Stimulated activated CD8-positive, alpha-beta memory T cell treated with anti-CD3 and anti-CD28 coated beads, Interleukin-4, amount 100 ng/mL, for 4 hours (primary cell): ENCODE measurements at regions not wholly inside any gene's neighbourhood (a gene's known extent, or its start where the extent isn't known, plus 50 kb on each side); places are given as distances from the start of the nearest gene placed in this dataset.
"Not testable (repeated sequence)": the region's sequence is repeated elsewhere in the genome, so short reads cannot be mapped to it uniquely, and the experiment has no call there.

Experiments
- DNase-seq, 2 donors: peaks; one replicate each; pipeline ENCODE4 v3.0.0-alpha.2; 2020; ENCODE audit warnings: low read depth in 2 of 2, low spot score in 1 of 2

DNA sequence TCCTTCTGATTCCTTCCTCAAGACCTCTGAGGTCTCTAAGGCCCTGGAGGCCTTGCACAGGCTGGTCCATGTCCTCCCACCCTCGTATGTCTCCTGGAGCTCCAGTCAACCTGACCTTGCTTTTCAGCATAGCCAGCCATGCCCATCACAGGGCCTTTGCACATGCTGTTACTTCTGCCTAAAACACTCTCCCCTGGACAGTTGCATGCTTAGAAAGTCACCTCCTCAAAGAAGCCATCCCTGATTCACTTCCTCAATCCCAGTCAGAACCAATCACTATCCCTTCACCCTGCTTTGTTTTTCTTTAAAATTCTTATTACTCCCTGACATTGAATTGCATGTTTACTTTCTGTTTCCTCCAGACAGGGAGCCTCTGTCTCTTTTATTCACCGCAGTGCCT is 322.1 kb upstream of the CCL2 start:
- no peak for DNase-seq

DNA sequence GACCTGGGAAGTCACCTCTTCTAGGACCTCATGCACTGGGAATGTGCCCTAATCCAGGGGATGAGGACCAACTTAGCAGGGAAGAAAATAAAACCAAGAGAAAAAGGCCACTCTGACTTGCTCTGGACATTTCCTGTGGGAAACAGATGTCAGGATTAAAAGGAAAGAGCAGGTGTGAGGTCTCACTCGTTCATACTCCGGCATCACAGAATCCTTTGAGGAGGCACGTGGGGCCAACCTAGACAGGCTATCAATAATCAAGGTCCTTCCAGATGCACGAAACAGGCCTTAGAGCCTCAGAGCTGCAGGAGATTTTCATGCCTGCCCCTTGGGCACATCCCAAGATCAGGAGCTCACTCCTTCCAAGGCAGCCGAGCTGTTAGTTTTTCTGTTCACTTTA is 321.5 kb upstream of the CCL2 start:
- no peak for DNase-seq

DNA sequence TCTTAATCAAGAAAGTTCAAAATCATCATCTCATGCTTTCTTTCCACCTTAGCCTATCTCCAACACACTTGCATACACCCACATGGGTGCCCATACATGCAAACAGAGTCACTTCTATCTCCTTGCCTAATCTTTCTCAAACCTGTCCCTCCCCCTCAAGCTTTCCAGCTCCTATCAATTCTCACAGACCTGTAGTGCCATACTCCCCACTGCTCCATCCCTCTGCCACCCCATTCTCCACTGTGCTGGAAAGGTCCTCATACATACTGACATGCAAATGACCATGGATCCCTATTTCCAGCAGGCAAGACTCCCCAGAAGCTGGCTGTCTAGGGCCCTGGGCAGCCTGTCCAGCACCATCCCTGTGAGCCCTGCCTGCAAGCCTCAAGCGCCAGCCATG is 320.4 kb upstream of the CCL2 start:
- no peak for DNase-seq

DNA sequence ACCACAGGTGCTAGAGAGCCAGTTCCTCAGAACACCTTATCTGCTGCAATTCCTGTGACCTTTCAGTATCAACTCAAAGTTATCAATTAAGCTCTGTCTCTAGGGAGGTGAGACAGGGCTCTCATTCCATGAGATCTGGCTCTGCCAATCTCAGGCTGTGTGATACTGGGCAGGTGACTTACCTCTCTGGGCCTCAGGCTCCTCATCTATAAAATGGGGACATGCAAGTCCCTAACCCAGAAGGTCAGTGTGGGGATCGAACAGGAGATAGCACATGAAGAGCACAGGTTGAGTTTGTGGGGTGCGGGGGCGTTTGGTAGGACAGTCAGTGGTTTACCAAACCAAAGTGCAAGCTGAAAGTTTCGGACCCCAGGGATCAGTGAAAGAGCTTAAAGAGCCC is 319.3 kb upstream of the CCL2 start:
- no peak for DNase-seq

DNA sequence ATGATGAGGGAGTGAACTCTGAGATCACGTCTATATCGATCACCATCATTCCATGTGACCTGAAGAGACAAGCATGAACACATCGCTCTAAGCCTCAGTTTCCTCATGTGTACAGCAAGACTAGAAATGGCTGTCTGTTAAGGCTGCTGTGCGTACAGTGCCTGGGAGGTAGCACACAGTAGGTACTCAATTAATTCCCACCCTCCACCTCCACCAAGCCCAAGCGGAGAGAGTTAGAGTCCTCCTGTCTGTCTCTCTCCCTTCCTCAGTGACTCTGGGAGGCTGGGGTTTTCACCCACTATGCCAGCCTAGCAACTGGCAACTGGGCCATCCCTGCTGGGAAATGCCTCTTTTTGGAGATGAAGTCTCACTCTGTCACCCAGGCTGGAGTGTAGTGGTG is 318.3 kb upstream of the CCL2 start:
- no peak for DNase-seq

DNA sequence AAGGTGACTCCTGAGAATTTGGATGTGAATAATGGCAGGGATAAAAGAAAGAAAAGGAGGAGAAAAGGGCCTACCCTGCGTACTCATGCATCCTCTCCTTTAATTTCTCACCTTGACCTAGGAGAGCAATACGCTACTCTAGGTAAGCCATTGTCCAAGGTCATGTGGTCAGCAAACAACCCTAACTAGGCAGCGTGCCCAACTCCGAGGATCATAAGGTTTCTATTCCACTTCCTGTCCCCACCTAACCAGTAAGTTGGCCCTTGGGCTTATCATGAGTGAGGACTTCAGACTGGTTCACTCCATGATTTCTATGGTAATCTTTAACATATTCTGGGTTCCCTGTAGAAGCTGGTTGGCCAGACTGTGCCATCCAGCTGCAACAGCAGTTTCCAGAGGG is 315.1 kb upstream of the CCL2 start:
- DNase-seq = no peak

DNA sequence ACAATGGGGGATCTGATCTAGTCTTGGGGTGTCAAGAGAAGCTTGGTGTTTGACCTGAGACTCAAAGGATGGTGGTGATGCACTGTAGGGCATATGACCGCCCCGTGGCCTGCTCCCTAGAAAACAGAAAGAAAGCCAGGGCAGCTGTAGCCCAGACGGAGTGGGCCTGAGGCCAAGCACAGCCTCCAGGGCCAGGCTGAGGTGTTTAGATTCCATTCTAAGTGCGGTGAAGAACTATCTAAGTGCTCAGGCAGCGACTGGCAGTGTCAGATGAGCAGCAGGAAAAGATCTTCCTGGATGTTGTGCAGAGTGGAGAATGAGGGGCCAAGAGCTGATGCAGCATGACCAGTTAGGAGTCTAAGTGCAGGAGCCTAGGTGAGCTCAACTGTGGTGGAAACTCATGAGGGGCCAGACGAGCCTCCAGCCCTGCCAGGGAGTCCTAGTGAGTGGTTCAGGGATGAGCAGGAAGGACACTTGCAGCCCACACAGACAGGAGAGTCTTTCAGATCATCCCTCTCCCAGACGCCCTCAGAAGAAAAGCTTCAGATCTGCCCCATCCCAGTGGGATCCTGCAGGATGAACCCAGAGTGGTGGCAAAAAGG is 314.2 kb upstream of the CCL2 start:
- no peak for DNase-seq

DNA sequence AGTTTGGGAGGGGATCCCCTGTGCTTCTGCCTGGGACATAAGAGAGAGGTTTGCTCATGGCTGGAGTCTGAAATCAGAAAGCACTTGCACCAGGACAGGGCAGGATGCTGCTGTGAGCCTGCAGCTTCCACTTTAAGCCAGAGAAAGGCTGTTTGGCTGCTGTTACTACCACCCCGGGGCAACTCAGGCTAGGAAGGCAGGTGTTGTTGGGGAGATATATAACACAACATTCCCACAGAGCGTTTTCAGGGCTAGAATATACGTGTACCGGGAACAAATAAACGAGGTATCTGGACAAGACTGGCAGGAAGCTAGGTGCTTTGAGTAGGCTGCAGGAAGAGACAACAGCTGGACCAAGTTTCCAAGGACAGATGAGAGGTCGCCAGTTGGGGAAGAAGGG is 313.3 kb upstream of the CCL2 start:
- no peak for DNase-seq

DNA sequence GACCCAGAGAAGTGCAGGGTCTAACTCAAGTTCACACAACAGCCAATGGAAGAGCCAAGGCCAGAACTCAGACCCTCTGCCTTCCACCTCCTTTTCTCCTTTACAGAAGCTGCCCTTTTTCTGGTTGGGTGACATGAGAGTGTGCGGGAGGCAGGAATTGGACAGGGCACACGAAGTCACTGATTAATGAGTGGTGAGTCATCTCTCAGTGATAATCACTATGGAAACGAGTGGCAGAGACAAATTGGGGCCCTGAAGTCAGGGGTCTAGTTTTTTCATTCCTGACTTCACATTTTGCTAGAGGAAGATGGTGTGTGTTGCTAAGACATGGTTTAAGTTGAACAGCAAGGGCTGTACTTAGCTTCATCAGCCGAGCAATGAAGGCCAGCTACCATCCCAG is 312.7 kb upstream of the CCL2 start:
- DNase-seq = no peak

DNA sequence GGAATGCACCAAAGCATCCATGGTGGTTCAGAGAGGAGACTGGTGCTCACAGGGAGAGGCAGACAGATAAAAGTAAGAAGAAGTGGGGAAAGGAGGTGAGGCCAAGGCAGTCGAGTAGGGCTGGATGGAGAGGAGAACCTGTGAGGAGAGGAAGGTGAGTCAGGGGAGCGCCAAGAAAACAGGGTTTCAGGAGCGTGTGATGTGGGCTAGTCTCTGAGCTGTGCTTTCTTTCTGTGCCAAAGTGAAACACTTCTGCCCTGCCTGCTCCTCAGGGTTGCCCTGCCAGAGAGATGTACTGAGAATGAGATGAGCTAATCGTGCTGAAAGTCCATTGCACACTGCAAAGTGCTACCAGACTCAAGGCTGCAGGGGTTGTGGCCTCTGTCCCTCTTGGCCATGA is 310.7 kb upstream of the CCL2 start:
- no peak for DNase-seq

DNA sequence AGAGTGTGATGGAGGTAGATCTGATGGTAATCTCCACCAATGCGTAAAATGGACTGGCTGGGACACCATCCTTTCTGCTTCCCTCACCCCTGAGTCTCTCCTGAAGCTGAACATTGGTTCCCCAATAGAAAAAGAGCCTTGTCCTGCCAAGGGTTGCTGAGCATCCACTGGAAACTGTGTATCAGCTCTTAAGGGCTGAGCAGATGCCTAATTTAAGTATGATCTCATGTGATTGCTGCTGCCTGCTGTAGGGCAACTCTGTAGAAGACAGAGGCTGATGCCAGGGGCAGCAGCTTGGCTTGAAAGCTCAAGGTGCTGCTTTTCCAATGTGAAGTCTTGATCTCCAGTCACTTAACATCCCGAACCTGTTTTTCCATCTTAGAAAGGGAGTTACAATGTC is 310.3 kb upstream of the CCL2 start:
- DNase-seq = no peak

DNA sequence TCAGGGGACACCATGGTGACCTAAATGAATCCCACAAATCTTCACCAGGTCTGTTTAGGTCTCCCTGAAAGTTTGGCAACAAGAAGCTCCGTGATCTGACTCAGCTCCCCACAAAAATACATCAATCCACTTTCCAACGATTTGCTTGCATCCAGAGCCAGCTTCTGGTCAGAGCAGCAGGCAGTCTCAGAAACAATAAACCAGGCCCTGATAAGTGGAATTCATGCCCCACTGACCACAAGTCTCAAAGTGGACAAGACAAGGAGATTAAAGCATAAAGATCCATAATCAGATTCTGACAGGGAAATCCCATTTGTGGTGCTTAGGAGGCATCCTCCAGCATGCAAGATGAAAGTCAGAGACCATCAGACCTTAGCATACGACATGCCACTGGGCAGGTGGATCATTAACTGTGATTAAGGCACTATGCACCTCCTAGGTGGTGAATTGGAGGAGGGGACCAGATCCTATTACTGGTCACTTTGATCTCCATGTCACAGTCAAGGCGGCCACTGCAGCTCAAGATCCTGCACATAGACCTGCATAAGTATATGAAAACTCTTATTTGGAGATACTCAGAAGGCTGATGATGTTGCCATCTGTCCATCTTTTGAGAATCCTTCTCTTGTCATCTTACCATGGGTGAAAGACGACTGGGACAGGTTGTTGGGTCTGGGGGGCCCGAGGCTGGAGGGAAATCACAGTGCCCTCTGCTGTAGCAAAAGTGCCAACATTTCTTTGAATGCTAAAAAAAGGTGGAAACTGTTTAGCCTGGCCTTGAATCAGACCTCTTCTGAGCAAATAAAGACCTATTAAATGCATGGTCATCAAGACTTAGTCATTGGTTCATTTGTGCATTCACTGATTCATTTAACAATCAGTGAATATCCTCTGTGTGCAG is 309.2 kb upstream of the CCL2 start:
- DNase-seq = no peak

DNA sequence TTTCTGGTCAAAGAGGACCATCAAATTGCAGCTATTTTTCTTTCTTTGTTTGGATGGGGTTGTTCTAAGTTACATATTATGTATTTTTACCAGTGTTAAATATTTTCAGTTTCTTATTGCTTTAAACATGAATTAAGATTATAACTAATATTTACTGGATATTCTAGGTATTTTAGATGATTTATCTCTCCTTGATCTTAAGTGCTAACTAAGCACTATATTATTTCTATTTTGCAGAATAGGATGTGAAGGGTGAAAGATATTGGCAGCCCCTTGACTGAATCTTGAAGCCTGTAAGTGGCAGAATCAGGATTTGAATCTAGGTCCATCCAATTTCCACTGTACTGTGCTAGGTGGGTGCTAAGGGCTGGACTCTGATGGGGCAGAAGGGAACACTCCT is 307.3 kb upstream of the CCL2 start:
- no peak for DNase-seq

DNA sequence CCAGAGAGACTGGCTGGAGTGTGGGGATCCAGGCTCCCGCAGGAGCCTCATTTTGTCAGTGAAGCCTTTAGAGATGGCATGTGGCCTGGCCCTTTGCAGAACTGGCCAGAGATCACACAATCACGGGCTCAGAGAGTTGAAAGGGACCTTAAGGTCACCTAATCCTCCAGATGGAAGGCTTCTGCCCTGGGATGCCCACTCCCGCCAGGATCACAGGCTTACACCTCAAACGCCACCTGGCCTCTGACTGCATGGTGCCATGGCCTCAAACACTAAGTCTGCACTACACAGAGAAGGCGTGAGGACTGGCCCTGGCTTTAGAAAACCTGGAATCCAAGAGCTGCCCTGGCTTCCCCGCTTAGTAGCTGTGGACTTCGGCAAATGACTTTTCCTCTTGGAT is 306.8 kb upstream of the CCL2 start:
- DNase-seq = no peak

DNA sequence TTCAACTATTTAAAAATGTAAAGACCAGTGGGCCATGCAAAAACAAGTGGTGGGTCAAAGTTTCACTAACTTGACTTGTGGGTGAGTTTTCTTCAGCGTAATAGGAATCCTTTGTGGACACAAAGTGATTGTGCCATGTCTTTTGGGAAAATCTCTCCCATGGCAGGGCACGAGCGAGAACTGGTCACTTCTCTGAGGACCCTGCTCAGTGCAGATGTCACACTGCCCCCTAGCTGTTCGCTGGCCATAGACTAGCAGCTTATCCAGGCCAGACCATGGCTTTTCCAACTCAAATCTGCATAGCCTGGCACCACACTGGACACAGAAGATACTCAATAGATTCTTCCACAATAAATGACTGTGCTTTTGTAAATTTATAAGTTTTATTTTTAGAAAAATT is 306.0 kb upstream of the CCL2 start:
- no peak for DNase-seq

DNA sequence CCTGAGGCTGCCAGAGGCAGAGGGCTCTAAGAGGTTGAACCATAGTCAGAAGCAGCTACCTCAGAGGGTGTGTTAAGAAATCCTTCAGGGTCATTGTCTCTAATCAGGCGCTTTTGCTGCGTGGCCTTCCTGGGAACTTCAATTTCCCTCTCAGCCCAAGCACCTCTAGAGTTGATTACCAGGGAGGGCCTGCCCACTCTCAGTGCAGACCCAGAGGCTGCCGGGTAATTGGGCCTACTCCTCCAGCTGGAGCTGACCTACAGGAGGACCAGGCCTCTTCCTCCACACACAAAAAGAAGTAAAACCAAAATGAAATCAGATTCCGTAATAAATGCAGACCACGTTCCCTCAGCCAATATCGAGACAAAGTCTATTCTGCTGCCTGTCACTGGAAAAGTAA is 305.0 kb upstream of the CCL2 start:
- no peak for DNase-seq

DNA sequence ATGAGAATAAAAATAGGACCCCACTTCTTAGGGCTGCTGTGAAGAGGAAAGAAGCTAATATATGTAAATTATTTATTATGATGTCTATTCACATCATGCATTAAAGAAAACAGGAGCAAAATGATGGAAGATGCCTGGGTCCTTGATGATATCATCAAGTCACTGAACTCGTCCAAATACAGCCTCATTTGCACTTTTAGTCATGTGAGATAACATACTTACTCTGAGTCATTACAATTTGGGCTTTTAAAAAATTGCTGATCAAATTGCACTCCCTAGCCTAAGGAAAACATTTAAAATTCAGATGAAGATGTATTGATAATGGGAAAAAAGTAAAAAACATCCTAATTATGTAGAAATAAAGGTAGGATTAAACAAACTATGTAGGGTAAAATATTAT is 302.7 kb upstream of the CCL2 start:
- no peak for DNase-seq

DNA sequence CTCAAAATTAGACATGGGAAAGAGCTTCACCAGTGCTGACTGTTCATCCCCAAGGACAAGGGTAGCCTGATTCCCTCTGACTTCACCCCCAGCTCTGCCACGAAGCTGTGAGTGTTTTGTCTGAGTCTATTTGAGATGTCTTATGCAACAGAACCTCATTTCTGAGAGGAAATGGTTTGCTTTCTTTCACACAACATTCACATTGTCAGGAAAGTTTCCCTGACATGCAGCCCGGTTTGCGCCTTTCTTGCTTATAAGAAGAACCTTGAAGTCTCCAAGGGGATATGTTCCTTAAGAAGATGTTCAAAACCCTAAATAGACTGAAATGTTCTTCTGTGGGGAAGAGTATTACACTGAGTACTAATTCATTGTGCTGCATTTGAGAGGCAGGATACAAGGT is 300.5 kb upstream of the CCL2 start:
- no peak for DNase-seq

DNA sequence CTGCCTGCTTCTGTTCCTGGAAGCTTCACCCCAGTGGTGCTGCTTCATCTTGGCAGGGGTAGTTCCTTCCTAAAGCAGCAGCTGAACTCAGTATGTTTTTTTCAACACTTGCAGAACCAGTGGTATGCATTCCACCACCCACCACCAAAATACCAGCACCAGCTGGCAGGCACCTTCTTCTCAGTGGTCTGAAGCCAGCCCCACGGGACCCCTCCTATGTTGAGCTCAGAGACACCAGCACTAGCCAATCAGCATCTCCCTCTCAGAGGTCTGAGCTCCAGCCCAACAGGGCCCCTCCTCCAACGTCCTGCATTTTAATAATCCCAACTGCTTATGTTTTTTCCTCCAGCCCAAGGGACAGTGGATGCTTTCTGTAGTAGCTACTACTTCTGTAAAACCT is 299.6 kb upstream of the CCL2 start:
- DNase-seq = no peak

DNA sequence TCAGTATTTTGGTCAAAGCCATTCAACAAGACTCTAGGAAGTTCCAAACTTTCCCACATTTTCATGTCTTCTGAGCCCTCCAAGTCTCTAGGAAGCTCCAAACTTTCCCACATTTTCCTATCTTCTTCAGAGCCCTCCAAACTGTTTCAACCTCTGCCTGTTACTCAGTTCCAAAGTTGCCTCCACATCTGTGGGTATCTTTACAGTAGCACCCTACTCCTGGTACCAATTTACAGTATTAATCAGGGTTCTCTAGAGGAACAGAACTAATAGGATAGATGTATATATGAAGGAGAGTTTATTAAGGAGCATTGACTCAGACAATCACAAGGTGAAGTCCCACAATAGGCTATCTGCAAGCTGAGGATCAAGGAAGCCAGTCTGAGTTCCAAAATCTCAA is 296.0 kb upstream of the CCL2 start:
- not testable (repeated sequence) for DNase-seq

DNA sequence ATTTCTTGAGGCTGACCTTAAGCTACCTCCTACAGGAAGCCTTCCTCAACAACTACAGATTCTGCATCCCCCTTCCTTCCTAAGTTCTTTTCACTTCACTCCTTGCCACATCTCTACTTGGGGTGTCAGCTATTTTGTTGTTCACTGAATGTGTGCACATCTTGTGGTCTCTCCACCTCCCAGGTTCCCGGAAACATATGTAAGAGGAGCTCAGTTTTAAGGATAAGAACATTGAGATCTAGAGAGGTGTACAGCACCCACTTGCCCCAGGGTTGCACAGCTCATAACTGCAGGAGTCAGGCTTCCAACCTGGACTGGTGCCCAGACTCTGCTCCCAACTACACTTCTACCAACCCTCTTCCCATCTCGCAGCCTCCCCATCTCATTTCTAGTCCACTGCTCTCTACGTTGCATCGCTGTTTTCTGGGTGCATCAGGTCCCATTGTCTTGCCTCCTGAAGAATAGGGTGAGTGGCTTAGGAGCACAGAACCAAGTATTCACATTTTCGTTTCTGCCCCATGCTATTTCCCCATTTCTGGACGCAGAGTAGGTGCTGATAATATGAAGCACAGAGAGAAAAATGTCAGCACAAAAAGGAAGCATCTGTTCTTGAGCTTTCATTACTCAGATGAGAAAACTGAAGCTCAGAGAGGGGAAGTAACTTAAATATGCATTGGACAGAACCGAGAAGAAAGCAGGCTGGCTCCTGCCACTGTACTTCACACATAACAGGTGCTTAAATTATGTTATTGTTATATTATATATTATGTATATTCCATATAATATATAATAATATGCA is 292.0 kb upstream of the CCL2 start:
- no peak for DNase-seq

DNA sequence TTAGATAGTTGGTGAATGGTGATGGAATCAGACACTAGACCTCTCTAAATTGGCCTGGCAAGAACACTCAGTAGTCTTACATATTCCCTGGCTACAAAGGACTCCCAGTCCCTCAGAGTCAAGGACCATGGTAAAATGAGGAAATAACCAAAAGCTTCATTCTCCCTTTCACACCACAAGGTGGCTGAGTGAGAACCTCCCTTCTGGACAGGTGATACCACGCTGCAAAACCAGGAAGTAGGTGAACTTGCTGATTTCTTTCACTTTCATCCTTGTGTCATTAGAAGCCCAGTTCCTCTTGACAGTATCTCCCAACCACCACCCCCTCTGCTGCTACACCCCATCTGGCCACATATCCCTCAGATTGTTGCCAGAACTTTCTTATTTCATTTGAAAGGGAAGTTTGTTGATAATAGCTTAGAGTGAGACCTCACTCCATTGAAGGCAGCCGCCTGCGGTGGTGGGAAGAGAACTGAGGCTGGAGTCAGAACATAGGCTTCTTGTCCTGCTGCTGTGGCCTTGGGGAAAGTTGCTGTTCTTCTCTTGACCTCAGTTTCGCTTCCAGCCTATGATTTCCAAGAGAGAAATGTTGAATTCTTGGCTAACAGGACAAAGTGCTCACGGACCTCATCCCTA is 290.6 kb upstream of the CCL2 start:
- no peak for DNase-seq
